GM21717 (cell line): ENCODE measurements at regions not wholly inside any gene's neighbourhood (a gene's known extent, or its start where the extent isn't known, plus 50 kb on each side); places are given as distances from the start of the nearest gene placed in this dataset.
"Not testable (repeated sequence)": the region's sequence is repeated elsewhere in the genome, so short reads cannot be mapped to it uniquely, and the experiment has no call there.

ENCODE experiments used
- ATAC-seq: cut with Tn5 transposase; IDR thresholded peaks from one replicate; pipeline ENCODE4 v1.9.1; 2021; ENCODE audit warnings: mild to moderate bottlenecking, moderate library complexity; ENCODE audit not compliant: unreplicated experiment

- ATAC-seq: no peak
Measured at GRCh38 chr3:104175696-104176095, 1191.0 kb upstream of the ALCAM start.

GRCh38 chr3:104176706-104177105 is 1190.0 kb upstream of the ALCAM start:
- ATAC-seq: no peak

GRCh38 chr3:104178680-104179079 is 1188.0 kb upstream of the ALCAM start:
- ATAC-seq: no peak

- ATAC-seq: no peak
Measured at GRCh38 chr3:104180906-104181305, 1185.8 kb upstream of the ALCAM start.

GRCh38 chr3:104190681-104191080 is 1176.0 kb upstream of the ALCAM start:
- ATAC-seq: no peak

GRCh38 chr3:104198131-104198530 is 1168.6 kb upstream of the ALCAM start:
- no peak for ATAC-seq

- ATAC-seq: no peak
Measured at GRCh38 chr3:104206925-104207324, 1159.8 kb upstream of the ALCAM start.

GRCh38 chr3:104214277-104214676 is 1152.4 kb upstream of the ALCAM start:
- no peak for ATAC-seq

- ATAC-seq: no peak
Measured at GRCh38 chr3:104214937-104215336, 1151.8 kb upstream of the ALCAM start.

GRCh38 chr3:104219046-104219445 is 1147.7 kb upstream of the ALCAM start:
- not testable (repeated sequence) for ATAC-seq

GRCh38 chr3:104234442-104235194 is 1132.1 kb upstream of the ALCAM start:
- ATAC-seq: no peak

- no peak for ATAC-seq
Measured at GRCh38 chr3:104244680-104245220, 1122.0 kb upstream of the ALCAM start.

- no peak for ATAC-seq
Measured at GRCh38 chr3:104245261-104245660, 1121.4 kb upstream of the ALCAM start.

GRCh38 chr3:104245981-104246380 is 1120.7 kb upstream of the ALCAM start:
- no peak for ATAC-seq

GRCh38 chr3:104257486-104257885 is 1109.2 kb upstream of the ALCAM start:
- no peak for ATAC-seq

- no peak for ATAC-seq
Measured at GRCh38 chr3:104263477-104263876, 1103.2 kb upstream of the ALCAM start.

GRCh38 chr3:104266219-104266618 is 1100.5 kb upstream of the ALCAM start:
- not testable (repeated sequence) for ATAC-seq

- ATAC-seq: no peak
Measured at GRCh38 chr3:104269771-104270170, 1096.9 kb upstream of the ALCAM start.

GRCh38 chr3:104273046-104273649 is 1093.6 kb upstream of the ALCAM start:
- peak; percentile 50 for ATAC-seq

GRCh38 chr3:104275199-104275598 is 1091.5 kb upstream of the ALCAM start:
- ATAC-seq: no peak

- no peak for ATAC-seq
Measured at GRCh38 chr3:104279617-104280016, 1087.1 kb upstream of the ALCAM start.

GRCh38 chr3:104281713-104282112 is 1085.0 kb upstream of the ALCAM start:
- no peak for ATAC-seq
